HCT116 (cell line): ENCODE measurements at regions not wholly inside any gene's neighbourhood (a gene's known extent, or its start where the extent isn't known, plus 50 kb on each side); places are given as distances from the start of the nearest gene placed in this dataset.

ENCODE experiments used
- ATAC-seq: fragments of 200-7000 bp; cut with Tn5 transposase; 2 replicates; pipeline ENCODE4 v1.9.1; 2020; ENCODE audit warnings: mild to moderate bottlenecking, moderate library complexity
- BruUV-seq: library from RNA; stranded (reverse); fragments of 400-500 nt; replicated peaks from 2 replicates; lab custom pipeline; 2021; lab: Mats Ljungman, UMichigan
- CTCF ChIA-PET: fragments of 300-600 bp; sonication (Branson Sonifier 250); formaldehyde crosslinking; loops from one replicate; lab custom pipeline; 2021; ENCODE audit warnings: antibody characterized with exemption; lab: Charles Lee
- POLR2A ChIA-PET: fragments of 300-600, 350-600 bp; sonication (Branson Sonifier 250); formaldehyde crosslinking; loops from one replicate; lab custom pipeline; 2021; ENCODE audit warnings: antibody characterized with exemption; lab: Charles Lee
- RAD21 ChIA-PET, 2 experiments: fragments of 300-600 bp; sonication (Branson Sonifier 250); formaldehyde crosslinking; loops; one replicate each; lab custom pipeline; 2023; ENCODE audit warnings: low total read pairs in 2 of 2; ENCODE audit not compliant: uncharacterized antibody in 2 of 2, unreplicated experiment in 2 of 2, low non-redundant PET in 1 of 2; lab: Charles Lee
- DNase-seq: peaks from one replicate; pipeline ENCODE4 v3.0.0-alpha.2; 2010; ENCODE audit warnings: low read depth, low spot score
- H2AFZ ChIP-seq: fragments of 200-600 bp; shearing (Covaris generic), sonication (generic); 2 replicates; pipeline ENCODE4 v1.6.1; 2017; ENCODE audit warnings: low read depth, mixed run types, mixed read lengths, antibody characterized with exemption, low read length; ENCODE audit not compliant: poor library complexity, severe bottlenecking
- H3K27ac ChIP-seq: 2 replicates; pipeline ENCODE4 v1.5.1; 2012; ENCODE audit warnings: low read depth, low read length
- H3K27me3 ChIP-seq: fragments of 200-600 bp; sonication (generic); 2 replicates; pipeline ENCODE4 v1.6.1; 2016; ENCODE audit warnings: mixed run types, low read length, mixed read lengths; ENCODE audit not compliant: insufficient read depth
- H3K36me3 ChIP-seq, 2 experiments: fragments of 200-500 bp in 1 of 2; fragments of 200-600 bp in 1 of 2; sonication (Bioruptor generic) in 1 of 2; sonication (generic) in 1 of 2; 2 replicates each; pipeline versions ENCODE4 v1.5.1 to v1.6.1; 2014 to 2016; ENCODE audit warnings: low read length in 2 of 2, inconsistent platforms in 1 of 2, mixed read lengths in 1 of 2, mixed run types in 1 of 2; ENCODE audit not compliant: insufficient read depth in 2 of 2, control insufficient read depth in 1 of 2
- H3K4me1 ChIP-seq, 2 experiments: fragments of 200-600 bp in 1 of 2; sonication (generic) in 1 of 2; 2 replicates each; pipeline versions ENCODE4 v1.5.1 to v1.6.1; 2012 to 2017; ENCODE audit warnings: low read length in 2 of 2, inconsistent platforms in 1 of 2, mild to moderate bottlenecking in 1 of 2, mixed read lengths in 1 of 2, mixed run types in 1 of 2, moderate library complexity in 1 of 2; ENCODE audit not compliant: insufficient read depth in 2 of 2, control insufficient read depth in 1 of 2
- H3K4me2 ChIP-seq: fragments of 200-600 bp; sonication (generic); 2 replicates; pipeline ENCODE4 v1.6.1; 2017; ENCODE audit warnings: mixed run types, low read length, mixed read lengths
- H3K4me3 ChIP-seq, 2 experiments: fragments of 200-600 bp in 1 of 2; sonication (generic) in 1 of 2; replicated peaks in 1 of 2; 2 replicates each; pipeline ENCODE4 v1.5.1; 2011 to 2016; ENCODE audit warnings: low read length in 2 of 2, control low read depth in 1 of 2, low read depth in 1 of 2, mild to moderate bottlenecking in 1 of 2, mixed read lengths in 1 of 2, mixed run types in 1 of 2
- H3K79me2 ChIP-seq: fragments of 200-600 bp; sonication (generic); 2 replicates; pipeline ENCODE4 v1.6.1; 2017; ENCODE audit warnings: mild to moderate bottlenecking, mixed run types, low read length, moderate library complexity, mixed read lengths; ENCODE audit not compliant: insufficient read depth
- H3K9ac ChIP-seq: fragments of 200-600 bp; sonication (generic); 2 replicates; pipeline ENCODE4 v1.6.1; 2016; ENCODE audit warnings: low read length, mixed read lengths
- H3K9me2 ChIP-seq: fragments of 200-600 bp; sonication (generic), shearing (Covaris generic); 2 replicates; pipeline ENCODE4 v1.6.1; 2017; ENCODE audit warnings: mixed run types, mild to moderate bottlenecking, moderate library complexity; ENCODE audit not compliant: insufficient read depth
- H3K9me3 ChIP-seq, 2 experiments: fragments of 200-500 bp in 1 of 2; fragments of 200-600 bp in 1 of 2; sonication (Bioruptor generic) in 1 of 2; sonication (generic) in 1 of 2; 2 replicates each; pipeline ENCODE4 v1.6.1; 2014 to 2017; ENCODE audit warnings: low read length in 2 of 2, mixed read lengths in 2 of 2, inconsistent platforms in 1 of 2, low read depth in 1 of 2, mild to moderate bottlenecking in 1 of 2, mixed run types in 1 of 2, moderate library complexity in 1 of 2; ENCODE audit not compliant: control insufficient read depth in 1 of 2, insufficient read depth in 1 of 2
- H4K20me1 ChIP-seq: fragments of 200-600 bp; sonication (generic), shearing (Covaris generic); 2 replicates; pipeline ENCODE4 v1.6.1; 2017; ENCODE audit warnings: mixed run types, mild to moderate bottlenecking, moderate library complexity; ENCODE audit not compliant: insufficient read depth
- CBX3 ChIP-seq: IDR thresholded peaks from 2 replicates; pipeline ENCODE4 v1.6.1; 2012; ENCODE audit warnings: low read depth
- CEBPB ChIP-seq: IDR thresholded peaks from 2 replicates; pipeline ENCODE4 v1.6.1; 2012; ENCODE audit warnings: low read depth
- EGR1 ChIP-seq: IDR thresholded peaks from 2 replicates; pipeline ENCODE4 v1.6.1; 2012; ENCODE audit warnings: low read depth
- ELF1 ChIP-seq: IDR thresholded peaks from 2 replicates; pipeline ENCODE4 v1.6.1; 2012; ENCODE audit warnings: low read depth, borderline replicate concordance
- EZH2 ChIP-seq: fragments of 200-600 bp; sonication (generic); IDR thresholded peaks from 2 replicates; pipeline ENCODE4 v1.6.1; 2017; ENCODE audit warnings: antibody characterized with exemption, mixed run types
- FOSL1 ChIP-seq: IDR thresholded peaks from 2 replicates; pipeline ENCODE4 v1.6.1; 2012; ENCODE audit warnings: low read depth
- JUND ChIP-seq: IDR thresholded peaks from 2 replicates; pipeline ENCODE4 v1.6.1; 2012
- POLR2A ChIP-seq: IDR thresholded peaks from 2 replicates; pipeline ENCODE4 v1.7.0; 2011; ENCODE audit warnings: borderline replicate concordance; ENCODE audit not compliant: insufficient read depth, insufficient read length; ENCODE audit errors: extremely low read depth
- POLR2AphosphoS5 ChIP-seq: IDR thresholded peaks from 2 replicates; pipeline ENCODE4 v1.6.1; 2011; ENCODE audit warnings: mild to moderate bottlenecking, low read depth, low read length, moderate library complexity
- RAD21 ChIP-seq: IDR thresholded peaks from 2 replicates; pipeline ENCODE4 v1.6.1; 2012; ENCODE audit warnings: low read depth, mild to moderate bottlenecking
- REST ChIP-seq: IDR thresholded peaks from 2 replicates; pipeline ENCODE4 v1.6.1; 2012; ENCODE audit warnings: low read depth
- SP1 ChIP-seq: IDR thresholded peaks from 2 replicates; pipeline ENCODE4 v1.6.1; 2012; ENCODE audit warnings: low read depth
- SRF ChIP-seq: IDR thresholded peaks from 2 replicates; pipeline ENCODE4 v1.6.1; 2012; ENCODE audit warnings: low read depth
- YY1 ChIP-seq: IDR thresholded peaks from 2 replicates; pipeline ENCODE4 v1.6.1; 2011; ENCODE audit warnings: low read length, low read depth, moderate library complexity, mild to moderate bottlenecking; ENCODE audit not compliant: insufficient replicate concordance; ENCODE audit errors: extremely low read depth
- ZBTB33 ChIP-seq: IDR thresholded peaks from 2 replicates; pipeline ENCODE4 v1.6.1; 2011; ENCODE audit warnings: mild to moderate bottlenecking, low read length, moderate library complexity; ENCODE audit not compliant: insufficient replicate concordance; ENCODE audit errors: extremely low read depth
- ZFX ChIP-seq: fragments of 450-650 bp; IDR thresholded peaks from 2 replicates; pipeline ENCODE4 v1.6.1; 2017
- ZNF274 ChIP-seq: fragments of 200-500 bp; sonication (Bioruptor generic); IDR thresholded peaks from 2 replicates; pipeline ENCODE4 v1.6.1; 2014; ENCODE audit warnings: mild to moderate bottlenecking, low read depth, low read length, inconsistent platforms
- intact Hi-C: fragments of 100-400 bp; cut with micrococcal nuclease; formaldehyde crosslinking; loops from 2 replicates; pipeline ENCODE4 v1.10.0; 2022
- TF ChIP-seq, protein P1 (sequence below): IDR thresholded peaks from 2 replicates; pipeline ENCODE4 v1.6.1; 2012

DNA sequence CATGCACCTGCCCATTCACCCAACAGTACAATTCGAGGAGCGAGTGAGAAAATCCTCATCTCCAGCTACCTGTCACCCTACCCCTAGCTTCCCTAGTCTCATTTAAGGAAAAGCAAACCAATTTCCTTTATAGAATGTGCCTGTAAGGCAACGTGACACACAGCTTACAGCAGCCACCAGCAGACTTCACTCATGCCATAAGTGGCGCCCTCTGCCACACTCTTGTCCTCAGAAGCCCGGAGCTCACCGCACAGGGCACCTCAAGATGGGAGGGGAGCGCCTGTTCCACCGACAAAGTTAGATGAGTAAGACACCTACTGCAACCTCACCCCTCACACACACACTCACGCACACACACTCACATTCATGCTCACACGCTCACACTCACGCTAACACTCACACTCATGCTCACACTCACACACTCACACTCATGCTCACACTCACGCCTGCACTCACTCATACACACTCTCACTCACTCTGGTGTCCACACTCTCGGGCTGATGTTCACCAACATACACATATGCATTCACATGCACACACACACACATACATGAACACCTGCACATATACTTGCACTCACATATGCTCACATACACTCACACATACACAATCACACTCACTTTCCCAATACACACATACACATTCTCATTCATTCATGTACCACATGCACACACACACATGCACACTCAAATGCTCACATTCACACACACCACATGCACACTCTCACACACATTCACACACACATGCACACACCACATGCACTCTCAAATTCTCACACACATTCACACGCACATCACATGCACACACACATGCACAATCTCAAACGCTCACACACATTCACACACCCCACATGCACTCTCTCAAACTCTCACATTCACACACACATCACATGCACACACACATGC is 170.7 kb downstream of the PSMG1 start:
- Histone ChIP-seq H4K20me1 (no peaks in the 10 kb centered on the region), H3K79me2 (no peaks in the 10 kb centered on the region), H3K9me3 (no peaks in the 10 kb centered on the region), H3K4me1 (peaks cover 2 to 5% of the 10 kb centered on the region in 2 experiments; a peak in 2 of 4 replicates), H3K27ac (no peak overlapping the region), H3K4me3 (no peak overlapping the region), H3K9ac (no peak overlapping the region), H3K4me2 (no peak overlapping the region), H2AFZ (no peak overlapping the region), H3K36me3 (no peaks in the 10 kb centered on the region), H3K27me3 (no peaks in the 10 kb centered on the region), H3K9me2 (no peaks in the 10 kb centered on the region)
- BruUV-seq: no TSS peak
- TF ChIP-seq RAD21 (no peak), CBX3 (no peak), YY1 (no peak), POLR2A (no peak), ELF1 (no peak), EGR1 (no peak), ZBTB33 (no peak), ZNF274 (no peak), EZH2 (no peak), SRF (no peak), POLR2AphosphoS5 (no peak), CEBPB (no peak), JUND (no peak), ZFX (no peak), REST (no peak), FOSL1 (no peak), SP1 (no peak)
- TF ChIP-seq, protein P1, sequence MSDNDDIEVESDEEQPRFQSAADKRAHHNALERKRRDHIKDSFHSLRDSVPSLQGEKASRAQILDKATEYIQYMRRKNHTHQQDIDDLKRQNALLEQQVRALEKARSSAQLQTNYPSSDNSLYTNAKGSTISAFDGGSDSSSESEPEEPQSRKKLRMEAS: no peak
- no peak for ATAC-seq
- RAD21 ChIA-PET: no interaction called here
- intact Hi-C loops: no loop called here
- CTCF ChIA-PET: no interaction called here
- POLR2A ChIA-PET: no interaction called here
- no peak for DNase-seq
